Esophagus squamous epithelium (tissue), 4 donors: ENCODE measurements at regions not wholly inside any gene's neighbourhood (a gene's known extent, or its start where the extent isn't known, plus 50 kb on each side); places are given as distances from the start of the nearest gene placed in this dataset.

Source experiments
- CTCF ChIP-seq, 6 experiments: fragments of 450-650 bp in 4 of 6; fragments of 200-600 bp in 2 of 6; sonication (generic) in 2 of 6; IDR thresholded peaks; one replicate each; pipeline ENCODE4 v1.5.1; 2016 to 2019; ENCODE audit warnings: antibody characterized with exemption in 6 of 6, mild to moderate bottlenecking in 4 of 6, moderate library complexity in 4 of 6
- POLR2A ChIP-seq, 4 donors: fragments of 450-650 bp; IDR thresholded peaks; one replicate each; pipeline ENCODE4 v1.6.1; 2017; ENCODE audit warnings: antibody characterized with exemption in 4 of 4, mild to moderate bottlenecking in 4 of 4, moderate library complexity in 3 of 4

- TF ChIP-seq CTCF (IDR thresholded peaks at IDR 0.05) (no peak), POLR2A (IDR thresholded peaks at IDR 0.05) (no peak)
Observed at GRCh38 chr4:136931781-136932180, 600.5 kb downstream of the PCDH18 start.
